GM06990 (cell line): ENCODE measurements at regions not wholly inside any gene's neighbourhood (a gene's known extent, or its start where the extent isn't known, plus 50 kb on each side); places are given as distances from the start of the nearest gene placed in this dataset.

ENCODE experiments used
- DNase-seq: peaks from one replicate; pipeline ENCODE4 v3.0.0-alpha.2; 2011; ENCODE audit not compliant: insufficient read length; ENCODE audit errors: extremely low read depth
- H3K27me3 ChIP-seq: replicated peaks from 2 replicates; pipeline ENCODE4 v1.6.0; 2011; ENCODE audit warnings: low read length; ENCODE audit not compliant: control insufficient read depth, insufficient read depth
- H3K36me3 ChIP-seq: 2 replicates; pipeline ENCODE4 v1.5.1; 2011; ENCODE audit warnings: low read length; ENCODE audit not compliant: control insufficient read depth, insufficient read depth
- H3K4me3 ChIP-seq: replicated peaks from 2 replicates; pipeline ENCODE4 v1.5.1; 2011; ENCODE audit warnings: low read depth, mild to moderate bottlenecking, control low read depth, low read length
- CTCF ChIP-seq: IDR thresholded peaks from 2 replicates; pipeline ENCODE4 v1.5.1; 2011; ENCODE audit warnings: low read length, control low read depth, mild to moderate bottlenecking, inconsistent platforms; ENCODE audit not compliant: insufficient read depth, poor library complexity, severe bottlenecking

- no peak for TF ChIP-seq CTCF
- no peak overlapping the region for H3K4me3 ChIP-seq
- no peaks in the 10 kb centered on the region for H3K36me3 ChIP-seq
- no peaks in the 10 kb centered on the region for H3K27me3 ChIP-seq
- no peak for DNase-seq
Observed at GRCh38 chrX:121135488-121136207, 88.2 kb downstream of the GLUD2 start.

GRCh38 chrX:121146059-121146628 is 98.7 kb downstream of the GLUD2 start:
- no peak overlapping the region for H3K4me3 ChIP-seq
- no peak for TF ChIP-seq CTCF
- H3K27me3 ChIP-seq: no peaks in the 10 kb centered on the region
- DNase-seq: no peak
- no peaks in the 10 kb centered on the region for H3K36me3 ChIP-seq

GRCh38 chrX:121150217-121150616 is 102.8 kb downstream of the GLUD2 start:
- TF ChIP-seq CTCF: no peak
- Histone ChIP-seq H3K27me3 (no peaks in the 10 kb centered on the region), H3K36me3 (no peaks in the 10 kb centered on the region), H3K4me3 (no peak overlapping the region)
- no peak for DNase-seq

GRCh38 chrX:121151293-121151692 is 103.9 kb downstream of the GLUD2 start:
- Histone ChIP-seq H3K27me3 (no peaks in the 10 kb centered on the region), H3K4me3 (no peak overlapping the region), H3K36me3 (no peaks in the 10 kb centered on the region)
- no peak for TF ChIP-seq CTCF
- no peak for DNase-seq

- no peak for DNase-seq
- H3K27me3 ChIP-seq: no peaks in the 10 kb centered on the region
- no peaks in the 10 kb centered on the region for H3K36me3 ChIP-seq
- TF ChIP-seq CTCF: no peak
- H3K4me3 ChIP-seq: no peak overlapping the region
Observed at GRCh38 chrX:121154858-121155404, 107.5 kb downstream of the GLUD2 start.
